ENCODE measurements at regions not wholly inside any gene's neighbourhood (a gene's known extent, or its start where the extent isn't known, plus 50 kb on each side); places are given as distances from the start of the nearest gene placed in this dataset.
"Not testable (repeated sequence)": the region's sequence is repeated elsewhere in the genome, so short reads cannot be mapped to it uniquely, and the experiment has no call there.

DNA sequence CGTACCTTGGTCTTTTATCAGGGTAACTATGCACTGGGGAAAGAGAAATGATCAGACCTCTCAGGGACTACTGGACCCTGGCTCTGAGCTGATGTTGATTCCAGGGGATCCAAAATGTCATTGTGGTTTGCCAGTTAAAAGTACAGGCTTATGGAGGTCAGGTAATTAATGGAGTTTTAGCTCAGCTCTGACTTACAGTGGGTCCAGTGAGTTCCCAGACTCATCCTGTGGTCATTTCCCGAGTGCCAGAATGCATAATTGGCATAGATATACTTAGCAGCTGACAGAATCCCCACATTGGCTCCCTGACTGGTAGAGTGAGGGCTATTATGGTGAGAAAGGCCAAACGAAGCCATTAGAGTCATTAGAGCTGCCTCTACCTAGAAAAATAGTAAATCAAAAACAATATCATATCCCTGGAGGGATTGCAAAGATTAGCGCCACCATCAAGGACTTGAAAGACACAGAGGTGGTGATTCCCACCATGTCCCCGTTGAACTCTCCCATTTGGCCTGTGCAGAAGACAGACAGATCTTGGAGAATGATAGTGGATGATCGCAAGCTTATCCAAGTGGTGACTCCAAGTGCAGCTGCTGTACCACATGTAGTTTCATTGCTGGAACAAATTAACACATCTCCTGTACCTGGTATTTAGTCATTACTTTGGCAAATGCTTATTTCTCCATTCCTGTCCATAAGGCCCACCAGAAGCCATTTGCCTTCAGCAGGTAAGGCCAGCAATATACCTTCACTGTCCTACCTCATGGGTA lies 152.4 kb downstream of the THBS2 start:
- no peak for DNase-seq (ENCODE audit: low read depth)

- DNase-seq (ENCODE audit: low read depth), result no peak
These were observed 154.0 kb downstream of the THBS2 start for GRCh38 chr6:169099411-169100202.

GRCh38 chr6:169098651-169099050 lies 155.0 kb downstream of the THBS2 start:
- not testable (repeated sequence) for DNase-seq (ENCODE audit: low read depth)

DNA sequence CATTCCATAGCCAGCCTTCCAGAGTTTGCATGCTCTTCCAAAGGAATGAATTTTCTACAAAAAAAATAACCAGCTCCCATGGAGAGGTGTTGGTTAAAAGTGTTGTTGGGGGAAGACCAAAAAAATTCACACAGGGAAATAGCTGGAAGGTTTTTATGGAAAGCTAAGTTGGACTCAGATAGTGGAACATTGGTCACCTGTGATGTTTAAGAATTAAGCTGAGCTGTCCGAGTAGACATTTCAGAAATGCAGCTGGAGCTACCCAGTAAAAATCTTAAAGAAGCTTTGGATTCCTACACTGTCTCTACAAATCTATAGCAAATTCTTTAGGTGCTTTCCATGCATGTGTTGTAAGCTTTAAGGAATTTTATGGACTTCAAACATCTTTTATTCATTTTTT lies 155.5 kb downstream of the THBS2 start:
- DNase-seq (ENCODE audit: low read depth), result no peak

DNA sequence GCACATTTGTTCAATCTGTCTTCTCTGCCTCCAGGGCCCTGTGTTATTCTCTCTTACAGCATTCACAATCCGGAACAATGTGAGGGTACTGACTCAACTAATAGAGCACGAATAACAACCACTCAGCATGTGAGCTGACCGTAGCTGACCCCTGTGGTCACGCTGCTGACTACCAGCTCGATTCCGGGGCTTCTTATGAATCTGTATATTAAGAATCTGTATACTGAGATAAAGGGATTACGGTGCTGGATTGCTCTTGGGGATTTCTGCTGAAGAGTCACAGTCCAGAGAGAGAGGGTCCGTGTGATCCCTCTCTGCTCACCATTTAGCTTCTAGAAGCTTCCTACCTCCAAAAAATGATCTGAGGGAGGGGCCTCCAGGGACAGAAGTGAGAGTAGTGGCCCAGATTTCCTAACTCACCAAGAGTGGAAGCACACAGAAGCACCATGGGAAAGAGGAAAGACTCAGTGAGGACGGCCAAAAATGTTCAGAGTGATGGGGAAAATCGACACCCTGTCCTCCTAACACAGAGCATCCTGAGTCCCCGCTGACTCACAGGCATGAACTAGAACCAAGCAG lies 156.2 kb downstream of the THBS2 start:
- no peak for DNase-seq (ENCODE audit: low read depth)

DNA sequence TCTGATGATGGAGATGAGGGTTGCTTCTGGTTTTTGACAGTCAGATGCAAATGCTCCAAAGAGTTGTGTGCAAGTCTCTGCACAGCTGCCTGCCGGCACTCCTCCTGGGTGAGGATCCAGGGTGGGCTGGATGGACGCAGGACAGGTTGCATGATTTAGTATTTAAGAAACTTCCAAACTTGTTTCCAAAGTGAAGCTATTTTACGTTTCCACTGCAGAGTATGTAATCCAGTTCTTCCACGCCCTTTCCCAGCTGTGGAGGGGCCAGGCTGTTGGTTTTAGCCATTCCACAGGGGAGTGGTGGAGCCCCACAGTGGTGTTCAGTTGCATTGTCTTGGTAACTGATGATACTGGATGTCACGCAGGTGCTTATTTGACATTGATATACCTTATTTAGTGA lies 157.3 kb downstream of the THBS2 start:
- DNase-seq (ENCODE audit: low read depth), result no peak

DNA sequence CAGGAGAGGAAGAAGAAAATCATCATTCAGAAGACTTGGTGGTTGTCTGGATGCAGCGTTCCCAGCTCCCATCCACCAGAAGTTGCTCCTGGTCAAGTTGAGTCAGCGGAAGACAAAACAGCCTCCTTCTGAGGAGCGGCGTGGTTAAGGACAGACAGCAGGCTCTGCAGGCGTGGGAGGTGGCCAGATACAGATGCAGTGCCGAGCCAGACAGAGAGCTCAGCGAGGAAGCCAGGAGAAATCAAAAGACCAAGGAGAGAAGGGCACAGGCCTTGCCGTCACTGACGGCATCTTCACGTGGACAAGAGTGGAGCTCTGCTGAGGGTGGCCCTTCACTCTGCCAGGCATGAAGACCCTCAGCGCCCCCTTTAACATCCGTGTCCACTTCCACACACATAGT lies 158.5 kb downstream of the THBS2 start:
- DNase-seq (ENCODE audit: low read depth), result no peak

- no peak for DNase-seq (ENCODE audit: low read depth)
These were observed 159.1 kb downstream of the THBS2 start for GRCh38 chr6:169094552-169094950.

DNA sequence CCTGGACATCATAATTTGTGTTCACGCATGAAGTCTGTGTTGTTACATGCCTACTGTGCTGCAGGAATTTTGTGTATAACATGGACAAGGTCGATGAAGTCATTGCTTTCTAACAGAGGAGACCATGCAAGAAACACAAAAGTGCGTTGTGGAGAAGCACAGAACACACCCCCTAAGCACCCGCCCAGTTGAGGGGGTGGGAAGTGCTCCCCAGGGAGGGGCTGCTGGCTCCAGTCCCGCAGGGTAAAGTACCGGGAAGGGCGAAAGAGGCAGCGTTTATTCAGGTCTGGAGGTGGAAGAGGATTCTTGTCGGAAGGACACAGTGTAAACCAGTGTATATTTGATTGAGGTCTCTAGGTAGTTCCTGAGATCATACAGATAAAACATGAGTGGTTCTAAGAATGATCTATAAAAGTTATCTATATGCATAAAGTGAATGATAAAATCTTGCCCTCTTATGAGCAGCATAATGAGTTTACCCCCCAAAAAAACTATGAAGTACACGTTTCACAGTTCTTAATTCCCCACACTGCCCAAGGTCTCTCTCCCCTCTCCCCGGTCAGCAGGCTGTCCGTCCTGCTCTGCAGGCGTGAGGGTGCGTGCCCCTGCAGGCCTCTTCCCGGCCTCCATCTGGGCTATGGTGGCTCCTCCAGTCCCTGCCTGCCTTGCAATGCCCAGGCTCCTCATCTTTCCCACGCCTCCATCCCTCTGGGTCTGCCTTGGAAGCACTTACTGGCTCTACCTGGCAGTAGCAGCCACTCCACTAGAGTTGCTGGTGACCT lies 159.7 kb downstream of the THBS2 start:
- DNase-seq (ENCODE audit: low read depth), result no peak

GRCh38 chr6:169093066-169093723 lies 160.5 kb downstream of the THBS2 start:
- no peak for DNase-seq (ENCODE audit: low read depth)

GRCh38 chr6:169092375-169092774 lies 161.3 kb downstream of the THBS2 start:
- no peak for DNase-seq (ENCODE audit: low read depth)

- not testable (repeated sequence) for DNase-seq (ENCODE audit: low read depth)
These were observed 163.0 kb downstream of the THBS2 start for GRCh38 chr6:169090514-169091127.

DNA sequence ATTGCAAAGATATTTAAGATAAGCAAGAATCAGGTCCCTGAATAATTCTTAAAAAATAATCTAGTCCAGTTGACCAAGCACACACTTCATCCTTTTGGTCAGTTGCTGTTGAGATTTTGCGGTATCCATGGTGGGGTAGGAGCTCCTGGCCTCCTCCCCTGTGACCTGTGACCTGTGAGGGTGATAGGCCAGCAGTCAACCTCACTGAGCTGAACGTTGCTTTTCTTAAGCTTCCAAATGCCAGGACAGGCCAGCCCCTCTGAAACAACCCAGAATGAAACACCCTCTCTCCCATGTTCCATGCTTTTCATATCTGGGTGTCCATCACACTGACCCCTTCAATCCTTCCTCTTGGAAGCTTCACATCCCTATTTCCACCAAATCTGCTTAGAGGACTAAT lies 164.9 kb downstream of the THBS2 start:
- no peak for DNase-seq (ENCODE audit: low read depth)

DNA sequence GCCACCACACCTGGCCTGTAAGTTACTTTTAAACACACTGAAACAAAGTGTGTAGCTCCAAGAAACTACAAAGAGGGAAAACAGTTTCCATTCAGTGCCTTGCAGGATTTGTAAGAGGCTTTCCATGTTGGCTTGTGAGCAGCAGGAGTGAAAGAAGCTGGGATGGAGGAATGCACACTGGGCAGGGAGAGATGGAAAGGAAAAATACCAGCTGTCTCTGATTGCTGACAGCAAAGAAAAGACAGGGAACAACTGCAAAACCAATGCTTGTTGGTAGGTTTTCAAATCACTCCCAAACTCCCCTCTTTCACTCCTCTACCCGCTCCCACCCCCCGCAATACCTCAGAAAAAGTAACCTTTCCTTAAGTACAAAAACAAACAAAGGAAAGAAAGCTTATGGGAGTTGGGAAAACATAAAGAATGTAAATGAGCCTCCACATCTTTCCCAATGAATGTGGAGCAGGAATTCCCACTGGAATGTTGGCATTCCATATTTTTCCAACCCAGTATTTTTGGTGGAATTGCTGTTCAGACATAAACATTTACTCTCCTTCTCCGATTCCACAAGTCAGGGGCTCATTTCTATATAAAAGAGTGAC lies 166.1 kb downstream of the THBS2 start:
- no peak for DNase-seq (ENCODE audit: low read depth)

DNA sequence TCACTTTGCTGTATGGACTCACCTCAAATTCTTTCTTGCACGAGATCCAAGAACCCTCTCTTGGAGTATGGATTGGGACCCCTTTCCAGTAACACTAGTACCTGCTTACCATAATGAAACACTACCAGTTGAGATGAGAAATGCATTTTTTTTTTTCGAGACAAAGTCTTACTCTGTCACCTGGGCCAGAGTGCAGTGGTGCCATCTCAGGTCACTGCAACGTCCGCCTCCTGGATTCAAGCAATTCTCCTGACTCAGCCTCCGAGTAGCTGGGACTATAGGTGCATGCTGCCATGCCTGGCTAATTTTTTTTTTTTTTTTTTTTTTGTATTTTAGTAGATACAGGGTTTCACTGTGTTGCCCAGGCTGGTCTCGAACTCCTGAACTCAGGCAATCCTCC lies 167.0 kb downstream of the THBS2 start:
- not testable (repeated sequence) for DNase-seq (ENCODE audit: low read depth)

- DNase-seq (ENCODE audit: low read depth), result no peak
These were observed 167.6 kb downstream of the THBS2 start for GRCh38 chr6:169086020-169086419.

DNA sequence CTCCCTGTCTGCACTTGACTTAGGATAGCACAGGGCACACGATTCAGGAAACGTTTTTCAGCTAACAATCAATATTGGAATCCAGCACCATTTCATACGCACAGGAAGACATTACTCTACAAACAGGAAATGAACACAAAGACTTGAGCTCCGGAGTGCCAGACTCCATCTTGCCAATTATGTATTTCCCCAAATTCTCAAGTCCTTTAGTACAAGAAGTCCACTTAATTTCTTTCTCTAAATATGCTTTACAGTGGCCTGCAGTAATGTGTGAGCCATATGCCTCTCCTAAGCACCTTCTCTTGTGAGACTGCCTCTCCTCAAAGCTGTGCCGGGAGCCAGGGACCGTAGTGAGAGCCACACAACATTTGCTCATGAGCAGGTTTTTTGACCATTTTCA lies 168.2 kb downstream of the THBS2 start:
- no peak for DNase-seq (ENCODE audit: low read depth)

GRCh38 chr6:169084557-169084956 lies 169.1 kb downstream of the THBS2 start:
- DNase-seq (ENCODE audit: low read depth), result not testable (repeated sequence)

- no peak for DNase-seq (ENCODE audit: low read depth)
These were observed 169.6 kb downstream of the THBS2 start for GRCh38 chr6:169084067-169084466.

DNA sequence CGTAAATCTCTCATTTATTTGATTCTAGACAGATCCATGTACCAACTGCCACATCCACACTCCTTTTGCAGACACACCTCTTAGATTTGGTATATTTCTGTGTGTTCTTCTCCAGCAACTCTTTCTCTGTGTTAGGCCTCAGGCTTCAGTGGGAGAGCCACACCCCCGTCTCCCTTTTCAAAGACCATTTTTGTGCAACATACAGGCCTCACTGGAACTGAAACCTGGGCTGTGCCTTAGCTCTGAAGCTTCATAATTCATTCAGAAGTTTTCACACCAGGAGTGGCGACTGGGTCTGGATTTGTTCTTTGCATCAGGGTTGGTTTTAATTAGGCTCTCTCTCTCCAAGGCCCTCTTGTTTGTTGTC lies 170.2 kb downstream of the THBS2 start:
- no peak for DNase-seq (ENCODE audit: low read depth)
